ENCODE measurements at regions not wholly inside any gene's neighbourhood (a gene's known extent, or its start where the extent isn't known, plus 50 kb on each side); places are given as distances from the start of the nearest gene placed in this dataset.
"Not testable (repeated sequence)": the region's sequence is repeated elsewhere in the genome, so short reads cannot be mapped to it uniquely, and the experiment has no call there.

GRCh38 chr4:155592179-155592937, 74.3 kb upstream of the GUCY1A1 start:
- no peak for DNase-seq (ENCODE audit: low read depth in 2 of 2)

DNA sequence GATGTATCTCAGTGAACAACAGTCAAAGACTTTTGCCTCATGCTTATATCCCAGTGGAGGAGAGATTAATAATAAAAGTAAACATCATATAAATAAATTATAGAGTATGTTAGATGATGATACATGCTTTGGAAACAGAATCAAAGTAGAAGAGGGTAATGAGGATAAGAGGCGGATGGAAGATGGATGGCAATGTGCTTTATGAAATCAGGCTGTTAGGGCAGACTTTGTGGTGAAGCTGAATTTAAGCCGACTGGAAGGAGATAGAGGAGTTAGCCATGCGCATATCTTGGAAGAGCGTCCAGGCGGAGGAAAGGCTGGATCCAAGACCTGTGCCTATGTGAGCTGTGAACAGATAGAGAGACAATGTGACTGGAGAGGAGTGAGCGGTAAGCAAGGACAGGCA, 74.9 kb upstream of the GUCY1A1 start:
- DNase-seq (ENCODE audit: low read depth in 2 of 2) = no peak

DNA sequence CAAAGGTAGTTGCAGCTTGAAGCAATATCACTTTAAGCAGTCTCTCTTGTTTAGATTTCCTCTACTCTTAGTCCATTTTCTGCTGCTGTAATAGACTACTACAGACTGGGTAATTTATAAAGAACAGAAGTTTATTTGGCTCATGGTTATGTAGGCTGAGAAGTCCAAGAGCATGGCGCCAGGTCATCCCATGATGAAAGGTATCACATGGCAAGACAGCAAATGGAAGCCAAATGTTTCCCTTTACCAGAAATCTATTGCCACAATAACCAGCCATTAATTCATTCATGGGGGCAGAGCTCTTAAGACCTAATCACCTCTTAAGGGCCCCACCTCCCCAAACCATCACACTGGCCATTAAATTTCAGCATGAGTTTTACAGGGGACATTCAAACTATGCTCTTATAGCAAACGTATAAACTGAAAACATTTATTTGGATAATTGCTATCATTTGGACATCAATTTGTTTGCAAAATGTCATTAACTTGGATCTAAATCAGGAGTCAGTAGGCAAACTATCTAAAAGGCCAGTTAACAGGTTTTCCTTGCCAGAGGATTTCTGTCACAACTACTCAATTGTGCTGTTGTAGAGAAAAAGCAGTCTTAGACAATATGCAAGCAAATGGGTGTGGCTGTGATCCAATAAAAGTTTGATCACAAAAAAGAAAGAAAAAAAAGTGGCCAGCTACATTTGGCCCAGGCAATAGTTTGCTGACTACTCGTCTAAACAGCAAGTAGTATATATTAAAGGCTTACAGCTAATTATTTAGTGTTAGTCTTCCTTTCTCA, 75.7 kb upstream of the GUCY1A1 start:
- DNase-seq (ENCODE audit: low read depth in 2 of 2) = no peak

DNA sequence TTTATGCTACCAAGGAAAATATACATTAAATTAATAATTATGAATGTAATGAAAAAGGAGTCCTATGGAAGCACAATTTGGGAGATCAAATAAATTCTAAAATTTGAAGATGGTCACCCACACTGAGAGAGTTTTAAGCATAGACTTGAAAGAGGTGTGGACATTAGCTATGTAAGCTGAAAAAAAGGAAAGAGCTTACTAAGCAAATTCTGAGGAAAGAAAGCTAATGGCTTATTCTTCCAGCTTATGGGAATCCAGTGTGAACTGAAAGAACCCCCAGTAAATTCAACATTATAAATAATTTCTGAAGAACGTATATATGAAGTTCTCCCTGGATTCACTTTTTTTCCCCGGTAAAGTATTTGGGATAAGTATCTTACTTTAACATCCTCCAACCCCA, 78.2 kb upstream of the GUCY1A1 start:
- no peak for DNase-seq (ENCODE audit: low read depth in 2 of 2)

GRCh38 chr4:155587766-155588165, 78.9 kb upstream of the GUCY1A1 start:
- DNase-seq (ENCODE audit: low read depth in 2 of 2) = no peak

GRCh38 chr4:155582971-155583437, 83.6 kb upstream of the GUCY1A1 start:
- DNase-seq (ENCODE audit: low read depth in 2 of 2) = no peak

GRCh38 chr4:155582041-155582440, 84.6 kb upstream of the GUCY1A1 start:
- DNase-seq (ENCODE audit: low read depth in 2 of 2) = no peak

GRCh38 chr4:155578726-155579370, 87.8 kb upstream of the GUCY1A1 start:
- no peak for DNase-seq (ENCODE audit: low read depth in 2 of 2)

- no peak for DNase-seq (ENCODE audit: low read depth in 2 of 2)
Observed at GRCh38 chr4:155578219-155578618, 88.4 kb upstream of the GUCY1A1 start.

DNA sequence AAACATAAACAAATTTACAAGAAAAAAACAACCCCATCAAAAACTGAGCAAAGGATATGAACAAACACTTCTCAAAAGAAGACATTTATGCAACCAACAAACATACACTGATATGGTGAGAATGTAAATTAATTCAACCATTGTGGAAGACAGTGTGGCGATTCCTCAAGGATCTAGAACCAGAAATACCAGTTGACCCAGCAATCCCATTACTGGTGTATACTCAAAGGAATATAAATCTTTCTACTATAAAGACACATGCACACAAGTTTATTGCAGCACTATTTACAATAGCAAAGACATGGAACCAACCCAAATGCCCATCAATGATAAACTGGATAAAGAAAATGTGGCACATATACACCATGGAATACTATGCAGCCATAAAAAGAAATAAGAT, 92.3 kb upstream of the GUCY1A1 start:
- DNase-seq (ENCODE audit: low read depth in 2 of 2) = not testable (repeated sequence)

DNA sequence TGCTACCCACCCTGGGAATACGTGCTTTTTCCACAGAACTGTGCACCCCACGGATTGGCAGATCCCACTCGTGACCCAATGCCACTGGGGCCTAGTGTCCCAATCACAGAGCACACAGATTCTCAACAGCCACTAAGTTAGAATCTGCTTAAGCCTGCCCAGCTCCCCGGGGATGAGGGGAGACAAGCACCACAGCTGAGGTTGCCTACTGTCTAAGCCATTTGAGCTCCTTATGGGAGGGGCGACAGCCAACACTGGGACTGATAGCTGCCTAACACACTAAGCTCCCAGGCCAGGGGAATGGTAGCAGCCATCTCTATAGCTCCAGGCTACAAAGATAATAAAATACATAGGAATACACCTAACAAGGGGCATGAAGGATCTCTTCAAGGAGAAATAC, 93.5 kb upstream of the GUCY1A1 start:
- DNase-seq (ENCODE audit: low read depth in 2 of 2) = no peak

DNA sequence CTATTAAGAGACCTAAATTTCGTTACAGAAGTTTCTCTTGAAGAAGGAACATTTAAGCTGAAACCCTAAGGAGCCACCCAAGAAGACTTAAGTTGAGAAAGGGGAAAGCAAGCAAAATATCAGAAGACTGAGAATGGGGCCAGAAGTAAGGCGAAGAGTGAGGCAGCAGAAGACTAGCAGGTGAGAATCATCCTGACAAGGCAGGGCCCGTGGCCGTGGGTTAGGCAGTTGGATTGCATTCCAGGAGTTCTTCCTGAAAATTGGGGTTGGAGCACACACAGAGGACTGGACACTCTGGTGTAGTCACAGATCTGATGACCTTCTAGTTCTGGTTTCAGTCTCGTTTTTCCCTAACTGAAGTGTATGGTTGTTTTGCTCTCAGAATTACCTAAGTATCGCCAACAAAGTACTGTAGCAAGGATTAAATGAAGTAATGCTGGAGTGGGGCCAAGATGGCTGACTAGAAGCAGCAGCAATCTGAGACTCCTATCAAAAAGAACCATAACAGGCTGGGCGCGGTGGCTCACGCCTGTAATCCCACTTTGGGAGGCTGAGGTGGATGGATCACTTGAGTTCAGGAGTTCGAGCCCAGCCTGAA, 94.4 kb upstream of the GUCY1A1 start:
- DNase-seq (ENCODE audit: low read depth in 2 of 2) = no peak

DNA sequence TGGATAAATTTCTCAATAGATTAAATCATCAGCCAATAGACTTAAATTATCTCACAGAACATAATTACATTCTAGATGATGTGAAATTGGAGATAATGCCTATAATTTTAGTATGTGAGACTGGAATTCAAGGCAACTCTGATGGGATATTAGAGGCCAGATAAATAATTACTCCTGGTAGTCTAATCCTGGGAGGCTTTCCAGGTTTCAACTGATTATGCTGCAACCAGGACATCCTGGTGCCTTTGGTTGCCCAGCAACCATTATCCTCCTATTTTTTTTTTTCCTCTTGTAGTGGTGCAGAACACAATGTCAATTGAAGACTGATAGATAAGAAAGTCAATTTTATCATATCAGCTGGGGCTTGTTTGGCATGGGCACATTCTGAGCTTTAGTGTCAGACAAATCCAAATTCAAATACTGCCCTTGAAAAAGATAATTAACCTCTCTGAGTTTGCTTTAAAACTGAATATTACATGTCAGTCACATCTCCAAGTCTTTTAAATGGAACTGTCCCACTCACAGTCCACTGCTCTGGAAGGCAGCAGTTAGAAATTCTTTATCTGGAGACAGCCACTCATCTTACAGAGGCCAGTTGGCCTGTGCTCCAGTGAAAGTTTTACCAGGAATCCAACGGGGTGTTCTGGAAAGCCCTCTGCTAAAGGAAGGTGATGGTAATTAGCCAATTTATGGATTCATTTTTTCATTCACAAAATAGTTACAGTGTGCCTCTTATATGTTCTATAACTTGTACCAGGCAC, 95.3 kb upstream of the GUCY1A1 start:
- DNase-seq (ENCODE audit: low read depth in 2 of 2) = no peak

- no peak for DNase-seq (ENCODE audit: low read depth in 2 of 2)
Observed at GRCh38 chr4:155570661-155571060, 96.0 kb upstream of the GUCY1A1 start.

DNA sequence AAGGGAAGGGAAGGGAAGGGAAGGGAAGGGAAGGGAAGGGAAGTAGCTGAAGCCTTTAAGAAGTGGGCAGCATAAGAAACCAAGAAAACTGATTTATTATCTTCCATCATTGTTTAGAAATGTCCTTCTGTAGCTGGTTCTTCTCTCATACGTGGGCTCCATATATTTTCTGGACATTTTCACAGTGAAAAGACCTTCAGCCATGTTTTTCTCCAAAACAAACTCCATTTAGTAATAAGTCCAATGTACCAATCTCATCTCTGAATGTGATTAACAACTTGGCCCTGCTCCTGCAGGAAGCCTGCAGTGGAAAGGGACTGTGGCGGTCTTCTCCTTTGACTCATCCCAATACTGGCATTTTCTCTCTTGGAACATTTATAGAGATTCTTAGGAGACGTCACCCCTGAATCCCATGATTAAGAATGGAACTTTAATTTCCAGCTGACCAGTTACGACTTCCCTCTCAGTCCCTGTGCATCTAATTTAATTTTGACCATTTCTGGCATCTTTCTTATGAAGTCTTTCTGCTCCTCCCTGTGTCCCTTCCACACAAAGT, 96.6 kb upstream of the GUCY1A1 start:
- DNase-seq (ENCODE audit: low read depth in 2 of 2) = no peak

DNA sequence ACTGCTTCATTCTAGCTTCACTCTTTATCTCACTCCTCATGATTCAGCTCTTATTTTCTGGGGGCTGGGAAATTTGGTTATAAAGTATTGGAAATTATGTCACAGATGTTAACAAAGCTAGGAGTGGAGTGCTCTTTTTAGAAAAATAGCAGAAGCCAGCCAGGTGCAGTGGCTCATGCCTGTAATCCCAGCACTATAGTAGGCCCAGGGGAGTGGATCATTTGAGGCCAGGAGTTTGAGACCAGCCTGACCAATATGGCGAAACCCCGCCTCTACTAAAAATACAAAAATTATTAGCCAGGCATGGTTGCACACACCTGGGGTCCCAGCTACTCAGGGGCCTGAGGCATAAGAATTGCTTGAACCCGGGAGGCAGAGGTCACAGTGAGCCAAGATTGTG, 97.2 kb upstream of the GUCY1A1 start:
- no peak for DNase-seq (ENCODE audit: low read depth in 2 of 2)

- no peak for DNase-seq (ENCODE audit: low read depth in 2 of 2)
Observed at GRCh38 chr4:155568641-155569220, 97.9 kb upstream of the GUCY1A1 start.

- DNase-seq (ENCODE audit: low read depth in 2 of 2) = no peak
Observed at GRCh38 chr4:155566354-155566753, 100.3 kb upstream of the GUCY1A1 start.

GRCh38 chr4:155565776-155566175, 100.9 kb upstream of the GUCY1A1 start:
- no peak for DNase-seq (ENCODE audit: low read depth in 2 of 2)

- no peak for DNase-seq (ENCODE audit: low read depth in 2 of 2)
Observed at GRCh38 chr4:155565330-155565729, 101.3 kb upstream of the GUCY1A1 start.

- DNase-seq (ENCODE audit: low read depth in 2 of 2) = no peak
Observed at GRCh38 chr4:155564880-155565279, 101.8 kb upstream of the GUCY1A1 start.

Data from stimulated activated CD8-positive, alpha-beta memory T cell treated with anti-CD3 and anti-CD28 coated beads, Interleukin-2, amount 100 ng/mL, for 1 hour (primary cell).